ENCODE measurements at regions not wholly inside any gene's neighbourhood (a gene's known extent, or its start where the extent isn't known, plus 50 kb on each side); places are given as distances from the start of the nearest gene placed in this dataset.
A peak's percentile ranks its signal among the peaks of the same experiment; 100 is the strongest.

DNA sequence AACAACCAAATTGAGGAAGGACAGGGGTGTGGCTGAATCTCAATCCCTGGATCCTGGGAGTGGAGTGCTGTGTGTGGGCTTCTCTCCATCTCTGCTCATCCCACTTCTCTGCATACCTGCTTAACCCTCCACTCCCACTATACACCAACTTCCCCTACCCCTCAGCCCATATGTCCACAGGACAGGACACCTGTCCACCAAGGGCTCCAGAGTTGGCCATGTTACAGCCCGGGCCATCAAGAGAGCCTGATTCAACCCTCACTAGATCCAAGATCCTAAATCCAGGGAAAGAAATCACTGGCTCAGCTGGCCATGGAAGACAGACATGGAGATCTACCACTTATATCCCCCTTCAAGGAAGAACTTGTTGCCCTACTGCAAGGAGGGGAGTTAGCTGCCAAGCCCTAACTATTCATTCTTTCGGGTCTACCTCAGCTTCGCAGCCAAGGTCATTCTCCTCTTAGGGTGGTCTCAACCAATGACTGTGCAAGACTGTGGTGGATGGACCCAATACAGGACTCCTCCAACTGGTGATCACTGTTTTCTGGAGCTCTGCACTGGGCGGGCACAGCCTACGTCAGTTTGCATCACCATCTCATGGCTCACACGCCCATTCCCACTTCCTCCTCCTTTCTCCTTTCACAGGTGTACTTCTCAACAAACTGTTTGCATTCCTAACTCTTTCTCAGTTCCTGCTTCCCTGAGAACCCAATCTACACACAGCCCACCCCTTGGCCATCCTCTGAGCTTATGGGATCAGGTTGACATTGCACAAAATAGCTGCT, 53.7 kb upstream of the ZBTB43 start:
- Histone ChIP-seq H3K18ac (ENCODE audit: low read length) (no peak overlapping the region), H3K9ac (ENCODE audit: low read depth, low read length, poor library complexity) (no peak overlapping the region), H4K8ac (ENCODE audit: low read depth, low read length) (no peak overlapping the region), H3K27me3 (ENCODE audit: control insufficient read depth in 3 of 3, insufficient read depth in 3 of 3, low read depth in 1 of 3, low read length in 3 of 3) (peaks cover 0 to 8% (median 0%) of the 10 kb centered on the region in 3 experiments), H3K23ac (ENCODE audit: low read depth, low read length, poor library complexity) (no peak overlapping the region), H3K4me3 (ENCODE audit: low read length in 2 of 2) (no peak overlapping the region), H2BK12ac (ENCODE audit: low read length) (no peak overlapping the region), H3K79me1 (ENCODE audit: low read depth, low read length) (no peaks in the 10 kb centered on the region), H3K4ac (ENCODE audit: low read length) (no peak overlapping the region), H2BK120ac (ENCODE audit: low read depth, low read length) (no peak overlapping the region), H2BK15ac (ENCODE audit: low read length) (no peak overlapping the region), H3K14ac (ENCODE audit: low read length) (no peak overlapping the region), H2AFZ (ENCODE audit: low read length) (no peak overlapping the region), H2AK5ac (ENCODE audit: low read depth, low read length) (no peak overlapping the region), H2BK5ac (ENCODE audit: low read length) (no peak overlapping the region), H3K4me1 (ENCODE audit: control insufficient read depth in 2 of 2, insufficient read depth in 1 of 2, low read depth in 1 of 2, low read length in 2 of 2) (peaks cover 0 to 1% of the 10 kb centered on the region in 2 donors), H3K36me3 (replicated peaks in 1 of 2; ENCODE audit: control insufficient read depth in 2 of 2, insufficient read depth in 2 of 2, low read length in 2 of 2) (no peaks in the 10 kb centered on the region), H4K91ac (ENCODE audit: low read depth, low read length, poor library complexity) (no peak overlapping the region), H3K4me2 (ENCODE audit: insufficient read depth, low read length, poor library complexity, severe bottlenecking) (no peak overlapping the region), H3K27ac (replicated peaks; ENCODE audit: low read length) (no peak overlapping the region), H3K9me3 (replicated peaks in 1 of 2; ENCODE audit: control insufficient read depth in 2 of 2, insufficient read depth in 1 of 2, low read depth in 1 of 2, low read length in 2 of 2) (no peaks in the 10 kb centered on the region)
- DNase-seq (ENCODE audit: low spot score): no peak
- WGBS, 2 donors (ENCODE audit: extremely low coverage in 2 of 2, insufficient read length in 2 of 2, insufficient replicate concordance in 1 of 2): no CpG with 5 or more reads among the region's 6 CpGs

DNA sequence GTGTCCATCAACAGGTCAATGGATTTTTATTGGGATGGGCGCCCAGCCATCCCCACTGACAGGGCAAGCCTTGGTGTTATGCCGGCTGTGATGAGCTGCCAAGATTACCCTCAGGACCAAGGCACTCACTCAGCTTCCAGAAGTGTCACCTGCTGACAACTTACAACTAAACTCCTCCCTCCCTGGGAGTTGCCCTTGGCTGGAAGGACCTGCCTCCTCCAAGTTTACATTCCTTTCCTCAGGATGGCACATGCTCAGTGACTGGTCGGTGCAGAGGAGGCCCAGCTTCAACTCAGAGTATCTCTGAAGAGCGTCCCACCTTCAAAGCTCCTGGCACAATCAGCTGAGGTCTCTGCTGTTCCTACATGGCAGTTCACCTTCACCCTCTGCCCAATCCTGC, 52.5 kb upstream of the ZBTB43 start:
- Histone ChIP-seq H2BK120ac (ENCODE audit: low read depth, low read length) (no peak overlapping the region), H3K4ac (ENCODE audit: low read length) (no peak overlapping the region), H3K9me3 (replicated peaks in 1 of 2; ENCODE audit: control insufficient read depth in 2 of 2, insufficient read depth in 1 of 2, low read depth in 1 of 2, low read length in 2 of 2) (no peaks in the 10 kb centered on the region), H2AFZ (ENCODE audit: low read length) (no peak overlapping the region), H4K91ac (ENCODE audit: low read depth, low read length, poor library complexity) (no peak overlapping the region), H3K4me2 (ENCODE audit: insufficient read depth, low read length, poor library complexity, severe bottlenecking) (no peak overlapping the region), H3K27me3 (ENCODE audit: control insufficient read depth in 3 of 3, insufficient read depth in 3 of 3, low read depth in 1 of 3, low read length in 3 of 3) (peaks cover 0 to 17% (median 0%) of the 10 kb centered on the region in 3 experiments), H3K36me3 (replicated peaks in 1 of 2; ENCODE audit: control insufficient read depth in 2 of 2, insufficient read depth in 2 of 2, low read length in 2 of 2) (no peaks in the 10 kb centered on the region), H3K79me1 (ENCODE audit: low read depth, low read length) (no peaks in the 10 kb centered on the region), H4K8ac (ENCODE audit: low read depth, low read length) (no peak overlapping the region), H2BK5ac (ENCODE audit: low read length) (no peak overlapping the region), H3K14ac (ENCODE audit: low read length) (no peak overlapping the region), H3K4me3 (ENCODE audit: low read length in 2 of 2) (no peak overlapping the region), H2AK5ac (ENCODE audit: low read depth, low read length) (no peak overlapping the region), H2BK12ac (ENCODE audit: low read length) (no peak overlapping the region), H3K23ac (ENCODE audit: low read depth, low read length, poor library complexity) (no peak overlapping the region), H3K9ac (ENCODE audit: low read depth, low read length, poor library complexity) (no peak overlapping the region), H3K27ac (replicated peaks; ENCODE audit: low read length) (no peak overlapping the region), H3K18ac (ENCODE audit: low read length) (no peak overlapping the region), H2BK15ac (ENCODE audit: low read length) (no peak overlapping the region), H3K4me1 (ENCODE audit: control insufficient read depth in 2 of 2, insufficient read depth in 1 of 2, low read depth in 1 of 2, low read length in 2 of 2) (peaks cover 0 to 1% of the 10 kb centered on the region in 2 donors)
- DNase-seq (ENCODE audit: low spot score): no peak
- WGBS, 2 donors (ENCODE audit: extremely low coverage in 2 of 2, insufficient read length in 2 of 2, insufficient replicate concordance in 1 of 2): no CpG with 5 or more reads among the region's 4 CpGs

GRCh38 chr9:126752881-126753670, 51.8 kb upstream of the ZBTB43 start:
- H3K36me3 ChIP-seq (replicated peaks in 1 of 2; ENCODE audit: control insufficient read depth in 2 of 2, insufficient read depth in 2 of 2, low read length in 2 of 2): no peaks in the 10 kb centered on the region
- no peak overlapping the region for H4K8ac ChIP-seq (ENCODE audit: low read depth, low read length)
- no peak overlapping the region for H3K18ac ChIP-seq (ENCODE audit: low read length)
- no peak overlapping the region for H2BK5ac ChIP-seq (ENCODE audit: low read length)
- no peaks in the 10 kb centered on the region for H3K4me1 ChIP-seq (ENCODE audit: control insufficient read depth in 2 of 2, insufficient read depth in 1 of 2, low read depth in 1 of 2, low read length in 2 of 2)
- H3K27ac ChIP-seq (replicated peaks; ENCODE audit: low read length): no peak overlapping the region
- no peaks in the 10 kb centered on the region for H3K9me3 ChIP-seq (replicated peaks in 1 of 2; ENCODE audit: control insufficient read depth in 2 of 2, insufficient read depth in 1 of 2, low read depth in 1 of 2, low read length in 2 of 2)
- no peak overlapping the region for H2AFZ ChIP-seq (ENCODE audit: low read length)
- H3K27me3 ChIP-seq (ENCODE audit: control insufficient read depth in 3 of 3, insufficient read depth in 3 of 3, low read depth in 1 of 3, low read length in 3 of 3): peaks cover 0 to 17% (median 0%) of the 10 kb centered on the region in 3 experiments
- peak overlapping the region; percentile 27 for H2BK15ac ChIP-seq (ENCODE audit: low read length)
- H3K4me2 ChIP-seq (ENCODE audit: insufficient read depth, low read length, poor library complexity, severe bottlenecking): no peak overlapping the region
- H2BK12ac ChIP-seq (ENCODE audit: low read length): no peak overlapping the region
- WGBS, 2 donors (ENCODE audit: extremely low coverage in 2 of 2, insufficient read length in 2 of 2, insufficient replicate concordance in 1 of 2): no CpG with 5 or more reads among the region's 10 CpGs
- no peak overlapping the region for H2AK5ac ChIP-seq (ENCODE audit: low read depth, low read length)
- no peak overlapping the region for H3K9ac ChIP-seq (ENCODE audit: low read depth, low read length, poor library complexity)
- no peak overlapping the region for H2BK120ac ChIP-seq (ENCODE audit: low read depth, low read length)
- no peak overlapping the region for H4K91ac ChIP-seq (ENCODE audit: low read depth, low read length, poor library complexity)
- H3K79me1 ChIP-seq (ENCODE audit: low read depth, low read length): no peaks in the 10 kb centered on the region
- no peak overlapping the region for H3K23ac ChIP-seq (ENCODE audit: low read depth, low read length, poor library complexity)
- no peak overlapping the region for H3K4ac ChIP-seq (ENCODE audit: low read length)
- H3K14ac ChIP-seq (ENCODE audit: low read length): no peak overlapping the region
- DNase-seq (ENCODE audit: low spot score): no peak
- no peak overlapping the region for H3K4me3 ChIP-seq (ENCODE audit: low read length in 2 of 2)
